ENCODE measurements at regions not wholly inside any gene's neighbourhood (a gene's known extent, or its start where the extent isn't known, plus 50 kb on each side); places are given as distances from the start of the nearest gene placed in this dataset.

DNA sequence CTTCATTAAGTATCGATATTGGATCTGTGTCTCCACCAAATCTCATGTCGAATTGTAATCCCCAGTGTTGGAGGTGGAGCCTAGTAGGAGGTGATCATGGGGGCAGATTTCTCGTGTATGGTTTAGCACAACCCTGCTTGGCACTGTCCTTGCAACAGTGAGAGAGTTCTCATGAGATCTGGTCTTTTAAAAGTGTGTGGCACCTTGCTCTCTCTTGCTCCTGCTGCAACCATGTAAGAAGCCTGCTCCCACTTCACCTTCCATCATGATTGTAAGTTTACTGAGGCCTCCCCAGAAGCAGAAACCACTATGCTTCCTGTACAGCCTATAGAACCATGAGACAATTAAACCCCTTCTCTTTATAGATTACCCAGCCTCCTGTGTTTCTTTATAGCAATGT lies 424.4 kb downstream of the NPHP4 start:
- Mint-ChIP-seq H3K4me1 (ENCODE audit: low read depth) (no peaks in the 10 kb centered on the region), H3K27ac (no peak overlapping the region), H3K27me3 (ENCODE audit: low read depth) (no peaks in the 10 kb centered on the region), H3K9me3 (peaks cover 16% of the 10 kb centered on the region), H3K4me3 (no peak overlapping the region), H3K36me3 (ENCODE audit: low read depth) (no peaks in the 10 kb centered on the region)

DNA sequence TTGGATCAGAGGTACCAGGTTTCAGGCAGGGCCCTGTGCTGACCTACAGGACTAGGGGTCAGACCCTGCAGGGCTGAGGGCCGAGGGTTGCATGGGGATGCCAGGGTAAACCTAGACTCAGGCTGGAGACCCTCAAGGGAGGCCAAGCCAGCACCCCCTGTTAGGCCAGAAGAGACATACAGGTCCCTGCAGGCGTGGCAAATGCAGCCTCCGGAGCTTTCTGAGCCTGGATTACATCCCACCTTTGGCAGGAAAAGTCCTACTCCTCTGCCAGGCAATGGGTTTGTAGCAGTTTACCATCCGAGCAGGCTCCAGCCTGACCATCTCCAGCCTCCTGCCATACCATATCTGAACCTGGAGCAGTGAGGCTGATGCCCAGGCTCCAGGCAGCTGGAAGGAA lies 425.3 kb downstream of the NPHP4 start:
- Mint-ChIP-seq H3K27me3 (ENCODE audit: low read depth) (no peaks in the 10 kb centered on the region), H3K36me3 (ENCODE audit: low read depth) (no peaks in the 10 kb centered on the region), H3K9me3 (peaks cover 16% of the 10 kb centered on the region), H3K4me1 (ENCODE audit: low read depth) (no peaks in the 10 kb centered on the region), H3K4me3 (no peak overlapping the region), H3K27ac (no peak overlapping the region)

DNA sequence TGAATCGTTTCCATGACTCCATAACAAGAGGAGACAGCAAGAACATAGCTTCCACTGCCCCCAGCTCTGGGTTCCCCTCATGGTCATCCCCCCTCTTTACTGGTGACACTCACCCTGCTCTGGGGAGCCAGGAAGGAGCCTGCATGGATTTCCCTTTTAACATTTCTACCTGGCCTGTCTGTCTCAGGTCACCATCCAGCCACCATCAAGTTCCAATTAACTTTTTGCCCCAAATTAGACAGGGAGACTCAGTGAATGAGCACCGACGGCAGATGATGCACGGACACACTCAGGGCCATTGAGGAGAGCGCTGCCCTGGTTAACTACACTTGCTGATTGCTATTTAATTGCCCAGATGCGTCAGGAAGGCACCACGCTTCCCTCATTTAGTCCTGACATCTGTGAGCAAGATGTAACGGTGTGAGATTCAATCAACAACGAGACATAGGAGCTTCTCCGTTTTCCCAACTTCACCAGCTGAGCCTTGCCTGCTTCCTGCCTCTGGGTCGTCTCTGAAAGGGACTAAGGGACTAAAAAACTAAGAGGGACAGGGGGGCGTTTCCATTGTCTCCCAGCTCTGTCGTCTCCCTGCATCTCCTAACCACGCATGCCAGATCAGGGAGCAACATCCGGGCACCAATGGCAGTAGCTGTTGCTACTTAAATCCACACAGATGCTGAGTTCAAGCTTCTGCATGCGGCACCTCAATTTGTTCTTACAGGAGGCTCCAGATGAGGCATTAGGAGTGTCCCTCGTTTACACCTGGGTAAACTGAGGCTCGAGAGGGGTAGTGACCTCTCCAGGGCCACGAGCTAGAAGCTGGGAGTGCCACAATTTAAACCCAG lies 426.7 kb downstream of the NPHP4 start:
- Mint-ChIP-seq H3K27ac (no peak overlapping the region), H3K36me3 (ENCODE audit: low read depth) (no peaks in the 10 kb centered on the region), H3K9me3 (peaks cover 11% of the 10 kb centered on the region), H3K4me3 (no peak overlapping the region), H3K4me1 (ENCODE audit: low read depth) (no peaks in the 10 kb centered on the region), H3K27me3 (ENCODE audit: low read depth) (no peaks in the 10 kb centered on the region)

DNA sequence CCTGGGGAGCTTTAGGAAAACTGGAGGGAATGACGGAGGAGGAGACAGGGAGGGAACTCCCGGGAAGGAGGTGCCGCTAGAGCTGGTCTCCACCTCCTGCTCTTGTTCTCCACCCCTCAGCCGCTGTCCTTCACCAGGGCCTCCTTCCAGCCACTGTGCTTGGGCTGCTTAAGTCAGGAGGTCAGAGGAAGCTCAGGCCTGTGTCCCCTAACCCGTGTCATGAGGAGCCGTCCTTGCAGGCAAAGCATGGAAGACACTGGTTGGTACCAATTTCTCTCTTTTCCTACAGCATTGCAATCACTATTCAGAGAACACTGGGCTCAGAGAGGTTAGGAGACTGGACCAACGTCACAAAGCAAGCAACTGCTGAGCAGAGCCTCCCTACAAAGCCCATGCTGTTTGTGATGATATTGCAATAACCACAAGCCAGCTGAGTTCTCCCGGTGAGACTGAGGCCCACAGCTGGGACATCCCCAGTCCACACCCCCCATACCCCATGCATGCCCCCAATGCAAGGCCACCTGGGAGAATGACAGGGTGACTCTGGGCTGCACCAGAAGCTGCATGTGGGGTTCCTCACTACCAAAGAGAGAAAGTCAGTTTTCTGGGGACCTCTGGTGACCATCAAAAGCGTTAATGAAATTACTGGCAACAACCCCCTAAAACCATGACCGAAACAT lies 427.5 kb downstream of the NPHP4 start:
- Mint-ChIP-seq H3K4me1 (ENCODE audit: low read depth) (no peaks in the 10 kb centered on the region), H3K4me3 (no peak overlapping the region), H3K27ac (no peak overlapping the region), H3K36me3 (ENCODE audit: low read depth) (no peaks in the 10 kb centered on the region), H3K9me3 (peaks cover 9% of the 10 kb centered on the region), H3K27me3 (ENCODE audit: low read depth) (no peaks in the 10 kb centered on the region)

DNA sequence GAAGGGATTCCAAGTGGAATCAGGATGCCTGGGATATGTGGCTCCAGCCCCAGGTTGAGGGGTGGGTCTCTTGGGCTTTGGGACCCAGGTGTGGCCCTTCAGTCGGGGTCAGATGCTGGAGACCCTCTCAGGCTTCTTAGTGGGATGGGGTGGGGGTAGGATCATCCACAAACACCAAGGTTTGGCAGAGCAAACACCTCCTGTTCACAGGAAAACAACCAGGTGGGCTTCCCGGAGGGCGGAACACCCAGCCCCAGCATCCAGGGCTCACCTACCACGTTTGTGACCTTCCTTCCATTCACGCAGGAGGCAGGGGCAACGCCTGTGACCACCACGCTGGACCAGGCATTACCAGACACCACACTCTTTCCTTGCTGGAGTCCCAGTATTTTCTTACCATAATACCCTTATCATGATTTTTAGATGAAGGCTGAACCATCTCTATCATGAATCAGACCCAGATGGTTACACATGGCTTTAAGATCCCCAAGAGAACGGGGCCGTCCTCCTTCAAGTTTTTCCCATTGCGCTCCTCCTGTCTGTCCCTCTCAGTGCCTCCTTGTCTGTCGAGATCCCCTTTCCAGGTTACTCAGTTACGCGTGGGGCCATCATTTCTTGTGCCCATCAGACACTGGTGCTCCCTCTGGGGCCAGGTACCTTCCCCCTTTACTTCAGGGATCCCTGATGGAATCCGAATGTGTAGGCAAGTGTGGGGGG lies 428.2 kb downstream of the NPHP4 start:
- Mint-ChIP-seq H3K36me3 (ENCODE audit: low read depth) (no peaks in the 10 kb centered on the region), H3K9me3 (peaks cover 4% of the 10 kb centered on the region), H3K27ac (no peak overlapping the region), H3K27me3 (ENCODE audit: low read depth) (no peaks in the 10 kb centered on the region), H3K4me3 (no peak overlapping the region), H3K4me1 (ENCODE audit: low read depth) (no peaks in the 10 kb centered on the region)

DNA sequence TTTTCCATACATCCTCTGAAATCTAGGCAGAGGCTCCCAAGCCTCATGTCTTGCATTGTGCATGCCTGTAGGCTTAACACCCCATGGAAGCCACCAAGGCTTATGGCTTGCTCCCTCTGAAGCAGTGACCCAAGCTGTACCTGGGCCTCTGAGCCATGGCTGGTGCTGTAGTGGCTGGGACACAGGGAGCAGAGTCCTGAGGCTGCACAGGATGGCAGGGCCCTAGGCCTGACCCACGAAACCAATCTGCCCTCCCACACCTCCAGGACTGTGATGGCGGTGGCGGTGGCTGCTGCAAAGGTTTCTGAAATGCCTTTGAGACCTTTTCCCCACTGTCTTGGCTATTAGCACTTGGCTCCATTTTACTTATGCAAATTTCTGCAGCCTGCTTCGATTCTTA lies 429.5 kb downstream of the NPHP4 start:
- Mint-ChIP-seq H3K27ac (no peak overlapping the region), H3K4me3 (no peak overlapping the region), H3K27me3 (ENCODE audit: low read depth) (no peaks in the 10 kb centered on the region), H3K36me3 (ENCODE audit: low read depth) (no peaks in the 10 kb centered on the region), H3K4me1 (ENCODE audit: low read depth) (no peaks in the 10 kb centered on the region), H3K9me3 (peaks cover 6% of the 10 kb centered on the region)

DNA sequence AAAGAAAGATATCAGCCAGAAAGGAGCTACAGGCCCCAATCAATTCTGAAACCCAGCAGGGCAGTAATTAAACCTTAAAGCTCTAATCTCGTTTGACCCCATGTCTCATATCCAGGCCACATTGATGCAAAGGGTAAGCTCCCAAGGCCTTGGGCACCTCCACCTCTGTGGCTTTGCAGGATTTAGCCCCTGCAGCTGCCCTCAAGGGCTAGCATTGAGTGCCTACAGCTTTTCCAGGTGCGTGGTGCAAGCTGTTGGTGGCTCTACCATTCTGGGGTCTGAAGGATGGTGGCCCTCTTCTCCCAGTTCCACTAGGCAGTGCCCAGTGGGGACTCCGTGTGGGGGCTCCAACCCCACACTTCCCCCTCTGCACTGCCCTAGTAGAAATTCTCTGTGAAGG lies 429.9 kb downstream of the NPHP4 start:
- peaks cover 6% of the 10 kb centered on the region for H3K9me3 Mint-ChIP-seq
- H3K27me3 Mint-ChIP-seq (ENCODE audit: low read depth): no peaks in the 10 kb centered on the region
- no peak overlapping the region for H3K4me3 Mint-ChIP-seq
- no peaks in the 10 kb centered on the region for H3K4me1 Mint-ChIP-seq (ENCODE audit: low read depth)
- H3K36me3 Mint-ChIP-seq (ENCODE audit: low read depth): no peaks in the 10 kb centered on the region
- no peak overlapping the region for H3K27ac Mint-ChIP-seq

DNA sequence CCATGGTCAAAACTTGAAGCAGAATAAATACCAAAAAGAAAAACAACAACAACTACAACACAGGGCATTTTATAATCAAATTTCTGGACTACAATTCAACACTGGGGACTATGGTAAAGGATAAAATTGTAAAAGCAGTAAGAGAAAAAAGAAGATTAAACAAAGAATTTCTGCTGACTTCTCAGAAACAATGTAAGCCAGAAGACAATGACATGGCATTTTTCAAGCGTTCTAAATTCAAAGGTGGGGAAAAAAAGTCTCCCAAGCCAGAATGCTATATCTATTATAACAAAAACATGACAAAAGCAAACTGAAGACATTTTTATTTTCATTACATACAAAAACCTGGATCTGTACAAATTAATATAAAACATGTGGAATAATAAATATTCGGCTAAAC lies 433.1 kb downstream of the NPHP4 start:
- H3K9me3 Mint-ChIP-seq: peaks cover 6% of the 10 kb centered on the region
- no peaks in the 10 kb centered on the region for H3K4me1 Mint-ChIP-seq (ENCODE audit: low read depth)
- H3K27ac Mint-ChIP-seq: no peak overlapping the region
- no peaks in the 10 kb centered on the region for H3K36me3 Mint-ChIP-seq (ENCODE audit: low read depth)
- no peaks in the 10 kb centered on the region for H3K27me3 Mint-ChIP-seq (ENCODE audit: low read depth)
- no peak overlapping the region for H3K4me3 Mint-ChIP-seq

DNA sequence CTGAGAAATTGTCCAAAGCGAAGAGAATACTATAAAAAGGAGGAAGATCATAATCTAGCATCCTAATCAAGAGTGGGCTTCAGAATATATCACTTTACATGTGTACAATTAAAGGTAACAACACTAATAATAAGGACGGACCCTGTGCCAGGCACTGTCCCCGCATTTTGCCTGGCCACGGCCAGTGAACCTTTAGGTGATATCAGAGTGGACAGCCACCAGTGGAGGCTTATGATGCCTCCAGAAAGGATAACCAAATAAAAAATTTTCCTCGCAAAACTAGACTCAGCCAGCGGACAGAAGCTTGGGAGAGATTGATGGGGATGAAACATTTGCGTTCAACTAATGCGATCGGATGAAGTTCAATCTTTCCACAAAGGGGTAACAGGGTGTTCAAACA lies 436.4 kb downstream of the NPHP4 start:
- H3K27ac Mint-ChIP-seq: no peak overlapping the region
- no peaks in the 10 kb centered on the region for H3K36me3 Mint-ChIP-seq (ENCODE audit: low read depth)
- no peaks in the 10 kb centered on the region for H3K27me3 Mint-ChIP-seq (ENCODE audit: low read depth)
- no peak overlapping the region for H3K4me3 Mint-ChIP-seq
- no peaks in the 10 kb centered on the region for H3K4me1 Mint-ChIP-seq (ENCODE audit: low read depth)
- peaks cover 6% of the 10 kb centered on the region for H3K9me3 Mint-ChIP-seq

DNA sequence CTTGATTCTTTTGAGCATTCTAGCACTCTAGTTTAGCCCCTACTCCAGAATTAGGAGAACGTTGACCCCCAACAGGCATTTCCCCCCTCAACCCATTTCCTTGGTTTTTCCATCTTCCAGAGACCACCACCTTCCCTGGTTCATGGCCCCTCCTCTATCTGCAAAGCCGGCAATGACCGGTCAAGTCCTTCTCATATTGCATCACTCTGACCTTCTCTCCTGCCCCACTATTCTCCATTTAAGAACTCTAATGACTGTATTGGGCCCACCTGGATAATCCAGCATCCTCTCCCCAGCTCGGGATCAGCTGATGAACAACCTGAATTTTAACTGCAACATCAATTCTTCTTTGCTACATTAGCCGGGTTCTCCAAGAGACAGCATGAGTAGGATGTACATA lies 437.4 kb downstream of the NPHP4 start:
- Mint-ChIP-seq H3K36me3 (ENCODE audit: low read depth) (no peaks in the 10 kb centered on the region), H3K27ac (no peak overlapping the region), H3K4me1 (ENCODE audit: low read depth) (no peaks in the 10 kb centered on the region), H3K27me3 (ENCODE audit: low read depth) (no peaks in the 10 kb centered on the region), H3K9me3 (peaks cover 6% of the 10 kb centered on the region), H3K4me3 (no peak overlapping the region)

DNA sequence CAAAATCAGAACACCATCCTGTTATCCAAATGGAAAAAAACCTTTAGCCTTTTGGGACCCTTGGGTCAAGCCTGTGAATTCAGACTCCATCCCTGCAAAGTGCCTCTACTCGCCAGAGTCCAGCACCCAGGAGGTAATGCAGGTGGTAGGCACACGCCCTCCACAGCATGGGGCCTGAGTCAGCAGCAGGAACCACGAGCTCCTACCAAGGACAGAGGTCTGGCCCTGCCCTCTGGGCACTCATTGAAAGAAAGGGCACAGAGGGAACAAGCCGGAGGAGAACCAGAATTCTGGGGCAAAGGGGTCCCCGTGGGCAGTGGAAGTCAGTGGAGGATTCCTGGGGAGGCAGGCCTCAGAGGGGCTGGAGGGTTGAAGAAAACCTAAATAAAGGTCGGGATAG lies 438.1 kb downstream of the NPHP4 start:
- no peaks in the 10 kb centered on the region for H3K27me3 Mint-ChIP-seq (ENCODE audit: low read depth)
- peaks cover 6% of the 10 kb centered on the region for H3K9me3 Mint-ChIP-seq
- H3K27ac Mint-ChIP-seq: no peak overlapping the region
- H3K4me1 Mint-ChIP-seq (ENCODE audit: low read depth): no peaks in the 10 kb centered on the region
- no peaks in the 10 kb centered on the region for H3K36me3 Mint-ChIP-seq (ENCODE audit: low read depth)
- H3K4me3 Mint-ChIP-seq: no peak overlapping the region

DNA sequence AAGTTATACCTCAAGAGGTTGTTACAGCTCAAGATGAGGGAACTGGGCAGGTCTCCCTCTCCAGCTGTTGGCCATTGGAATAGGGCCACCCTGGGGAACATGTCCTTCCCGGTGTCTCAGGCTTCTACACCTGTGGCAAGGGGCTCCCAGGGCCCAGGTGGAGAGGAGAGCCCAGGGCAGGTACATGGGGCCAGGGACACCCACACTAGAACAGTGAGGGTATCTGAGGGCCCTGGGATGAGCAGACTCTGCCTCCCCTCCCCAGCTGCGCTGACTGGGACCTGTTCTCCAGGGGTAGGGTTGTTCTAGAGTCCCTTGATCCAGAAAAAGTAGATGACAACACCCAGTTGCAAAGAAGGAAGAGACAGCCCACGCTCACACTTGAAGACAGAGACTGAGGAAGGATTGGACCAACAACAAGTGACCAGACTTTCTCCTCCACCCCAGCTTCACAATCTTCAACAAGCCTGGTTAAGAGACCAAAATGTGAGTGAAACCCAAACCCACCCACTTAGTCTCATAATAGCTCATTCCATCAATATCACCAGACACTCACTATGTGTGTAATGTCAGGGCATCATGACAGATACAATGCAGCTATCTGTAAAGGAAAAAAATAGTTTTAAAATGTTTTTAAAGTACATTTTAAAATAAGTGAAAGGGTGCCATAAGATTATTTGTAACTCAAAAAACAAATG lies 439.3 kb downstream of the NPHP4 start:
- Mint-ChIP-seq H3K4me3 (no peak overlapping the region), H3K9me3 (no peaks in the 10 kb centered on the region), H3K4me1 (ENCODE audit: low read depth) (no peaks in the 10 kb centered on the region), H3K36me3 (ENCODE audit: low read depth) (no peaks in the 10 kb centered on the region), H3K27ac (no peak overlapping the region), H3K27me3 (ENCODE audit: low read depth) (peaks cover 5% of the 10 kb centered on the region)

DNA sequence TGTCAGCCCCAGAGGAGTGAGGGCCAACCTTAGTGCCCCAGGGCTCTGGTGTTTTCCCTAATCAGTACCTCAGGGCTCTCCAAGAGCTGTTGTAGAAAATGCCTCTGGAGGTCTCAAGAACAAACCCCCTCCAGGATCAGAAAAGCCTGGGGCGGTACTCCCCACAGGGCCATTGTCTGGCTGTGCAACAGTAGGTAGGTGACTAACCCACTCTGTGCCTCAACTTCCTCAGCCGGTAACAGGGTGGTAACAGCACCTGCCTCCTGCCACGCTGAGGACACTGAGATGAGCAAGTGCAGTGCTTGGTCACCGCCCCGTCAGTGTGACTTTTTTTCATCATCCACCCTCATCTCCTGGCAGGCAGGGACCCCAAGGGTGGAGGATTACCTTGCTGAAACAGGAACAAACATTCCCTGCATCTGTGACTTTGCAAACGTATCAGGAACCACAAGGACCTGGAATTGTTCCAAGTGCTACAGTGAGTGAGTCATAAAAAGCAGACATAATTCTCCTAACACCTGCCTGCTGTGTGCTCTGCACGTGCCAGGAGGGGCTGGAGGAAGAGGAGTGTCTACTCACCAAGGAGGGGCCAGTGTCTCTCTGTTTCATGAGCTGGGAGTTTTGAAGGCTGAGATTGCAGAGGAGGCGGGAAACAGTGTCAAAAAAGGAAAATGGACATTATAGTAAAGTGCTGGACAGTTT lies 440.8 kb downstream of the NPHP4 start:
- H3K9me3 Mint-ChIP-seq: no peaks in the 10 kb centered on the region
- H3K4me3 Mint-ChIP-seq: no peak overlapping the region
- H3K27ac Mint-ChIP-seq: no peak overlapping the region
- no peaks in the 10 kb centered on the region for H3K36me3 Mint-ChIP-seq (ENCODE audit: low read depth)
- peaks cover 6% of the 10 kb centered on the region for H3K27me3 Mint-ChIP-seq (ENCODE audit: low read depth)
- H3K4me1 Mint-ChIP-seq (ENCODE audit: low read depth): no peaks in the 10 kb centered on the region

DNA sequence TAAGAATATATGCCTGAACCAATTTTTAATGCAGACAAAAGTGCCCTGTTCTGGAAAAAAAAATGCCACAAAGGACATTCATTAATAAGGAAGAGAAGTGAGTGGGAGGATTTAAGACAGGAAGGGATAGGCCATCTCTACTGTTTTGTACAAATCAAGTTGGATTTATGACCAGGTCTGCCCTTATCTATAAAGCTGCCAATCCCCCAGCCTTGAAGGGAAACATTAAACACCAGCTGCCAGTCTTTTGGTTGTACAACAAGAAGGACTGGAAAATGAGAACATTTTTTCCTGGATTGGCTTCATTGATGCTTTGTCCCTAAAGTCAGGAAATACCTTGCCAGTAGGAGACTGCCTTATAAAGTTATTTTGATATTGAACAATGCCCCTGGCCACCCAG lies 444.0 kb downstream of the NPHP4 start:
- Mint-ChIP-seq H3K4me3 (no peak overlapping the region), H3K36me3 (ENCODE audit: low read depth) (no peaks in the 10 kb centered on the region), H3K27me3 (ENCODE audit: low read depth) (peaks cover 16% of the 10 kb centered on the region), H3K4me1 (ENCODE audit: low read depth) (no peaks in the 10 kb centered on the region), H3K27ac (no peak overlapping the region), H3K9me3 (no peaks in the 10 kb centered on the region)

Measured in T-helper 1 cell treated with Interleukin-12 subunit alpha and Interleukin-12 subunit beta and Interleukin-4 antibody, amounts not matched to agents 30 μg/mL and 1 μg/mL, for 36 hours (primary cell).